HCT116 (cell line): ENCODE measurements at regions not wholly inside any gene's neighbourhood (a gene's known extent, or its start where the extent isn't known, plus 50 kb on each side); places are given as distances from the start of the nearest gene placed in this dataset.

ENCODE experiments used
- EGR1 ChIP-seq: IDR thresholded peaks from 2 replicates; pipeline ENCODE4 v1.6.1; 2012; ENCODE audit warnings: low read depth
- EZH2 ChIP-seq: fragments of 200-600 bp; sonication (generic); IDR thresholded peaks from 2 replicates; pipeline ENCODE4 v1.6.1; 2017; ENCODE audit warnings: antibody characterized with exemption, mixed run types
- POLR2A ChIP-seq: IDR thresholded peaks from 2 replicates; pipeline ENCODE4 v1.7.0; 2011; ENCODE audit warnings: borderline replicate concordance; ENCODE audit not compliant: insufficient read depth, insufficient read length; ENCODE audit errors: extremely low read depth
- POLR2AphosphoS5 ChIP-seq: IDR thresholded peaks from 2 replicates; pipeline ENCODE4 v1.6.1; 2011; ENCODE audit warnings: mild to moderate bottlenecking, low read depth, low read length, moderate library complexity
- RAD21 ChIP-seq: IDR thresholded peaks from 2 replicates; pipeline ENCODE4 v1.6.1; 2012; ENCODE audit warnings: low read depth, mild to moderate bottlenecking
- SIN3A ChIP-seq: IDR thresholded peaks from 2 replicates; pipeline ENCODE4 v1.6.1; 2012; ENCODE audit warnings: low read depth
- SP1 ChIP-seq: IDR thresholded peaks from 2 replicates; pipeline ENCODE4 v1.6.1; 2012; ENCODE audit warnings: low read depth
- ZFX ChIP-seq: fragments of 450-650 bp; IDR thresholded peaks from 2 replicates; pipeline ENCODE4 v1.6.1; 2017
- TF ChIP-seq, protein P1 (sequence below): IDR thresholded peaks from 2 replicates; pipeline ENCODE4 v1.6.1; 2011; ENCODE audit warnings: mild to moderate bottlenecking, low read length, moderate library complexity; ENCODE audit not compliant: insufficient replicate concordance; ENCODE audit errors: extremely low read depth
- TF ChIP-seq, protein P2 (sequence below), 3 experiments: fragments of 200-600 bp in 1 of 3; sonication (generic) in 1 of 3; IDR thresholded peaks in 2 of 3; conservative IDR thresholded peaks in 1 of 3; 2 replicates each; pipeline ENCODE4 v1.5.1; 2012 to 2017; ENCODE audit warnings: low read depth in 2 of 3, low read length in 2 of 3, antibody characterized with exemption in 1 of 3, borderline replicate concordance in 1 of 3, control low read depth in 1 of 3, mild to moderate bottlenecking in 1 of 3, mixed read lengths in 1 of 3, mixed run types in 1 of 3, moderate library complexity in 1 of 3; ENCODE audit not compliant: insufficient read depth in 1 of 3
- TF ChIP-seq, protein P3 (sequence below): IDR thresholded peaks from 2 replicates; pipeline ENCODE4 v1.6.1; 2012; ENCODE audit warnings: low read depth
- TF ChIP-seq, protein P4 (sequence below): IDR thresholded peaks from 2 replicates; pipeline ENCODE4 v1.6.1; 2012
- TF ChIP-seq, protein P5 (sequence below): IDR thresholded peaks from 2 replicates; pipeline ENCODE4 v1.6.1; 2012

DNA sequence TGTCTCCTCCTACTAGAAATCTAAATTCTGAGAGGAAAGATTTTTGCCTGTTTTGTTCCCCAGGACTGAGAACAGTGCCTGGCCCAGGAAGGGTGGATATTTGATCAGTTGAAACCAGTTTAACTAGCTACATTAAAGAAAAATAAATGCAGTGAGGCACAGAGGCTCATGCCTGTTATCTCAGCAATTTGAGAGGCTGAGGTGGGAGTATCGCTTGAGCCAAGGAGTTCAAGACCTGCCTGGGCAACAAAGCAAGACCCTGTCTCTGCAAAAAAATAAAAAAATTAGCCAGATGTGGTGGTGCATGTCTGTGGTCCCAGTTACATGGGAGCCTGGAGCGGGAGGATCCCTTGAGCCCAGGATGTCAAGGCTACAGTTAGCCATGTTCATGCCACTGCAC, 104.8 kb upstream of the CPEB4 start:
- TF ChIP-seq SP1 (no peak), POLR2A (no peak), ZFX (no peak), POLR2AphosphoS5 (no peak), EZH2 (no peak), SIN3A (no peak), RAD21 (no peak), EGR1 (no peak)
- TF ChIP-seq, protein P1, sequence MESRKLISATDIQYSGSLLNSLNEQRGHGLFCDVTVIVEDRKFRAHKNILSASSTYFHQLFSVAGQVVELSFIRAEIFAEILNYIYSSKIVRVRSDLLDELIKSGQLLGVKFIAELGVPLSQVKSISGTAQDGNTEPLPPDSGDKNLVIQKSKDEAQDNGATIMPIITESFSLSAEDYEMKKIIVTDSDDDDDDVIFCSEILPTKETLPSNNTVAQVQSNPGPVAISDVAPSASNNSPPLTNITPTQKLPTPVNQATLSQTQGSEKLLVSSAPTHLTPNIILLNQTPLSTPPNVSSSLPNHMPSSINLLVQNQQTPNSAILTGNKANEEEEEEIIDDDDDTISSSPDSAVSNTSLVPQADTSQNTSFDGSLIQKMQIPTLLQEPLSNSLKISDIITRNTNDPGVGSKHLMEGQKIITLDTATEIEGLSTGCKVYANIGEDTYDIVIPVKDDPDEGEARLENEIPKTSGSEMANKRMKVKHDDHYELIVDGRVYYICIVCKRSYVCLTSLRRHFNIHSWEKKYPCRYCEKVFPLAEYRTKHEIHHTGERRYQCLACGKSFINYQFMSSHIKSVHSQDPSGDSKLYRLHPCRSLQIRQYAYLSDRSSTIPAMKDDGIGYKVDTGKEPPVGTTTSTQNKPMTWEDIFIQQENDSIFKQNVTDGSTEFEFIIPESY, result no peak
- TF ChIP-seq, protein P2, sequence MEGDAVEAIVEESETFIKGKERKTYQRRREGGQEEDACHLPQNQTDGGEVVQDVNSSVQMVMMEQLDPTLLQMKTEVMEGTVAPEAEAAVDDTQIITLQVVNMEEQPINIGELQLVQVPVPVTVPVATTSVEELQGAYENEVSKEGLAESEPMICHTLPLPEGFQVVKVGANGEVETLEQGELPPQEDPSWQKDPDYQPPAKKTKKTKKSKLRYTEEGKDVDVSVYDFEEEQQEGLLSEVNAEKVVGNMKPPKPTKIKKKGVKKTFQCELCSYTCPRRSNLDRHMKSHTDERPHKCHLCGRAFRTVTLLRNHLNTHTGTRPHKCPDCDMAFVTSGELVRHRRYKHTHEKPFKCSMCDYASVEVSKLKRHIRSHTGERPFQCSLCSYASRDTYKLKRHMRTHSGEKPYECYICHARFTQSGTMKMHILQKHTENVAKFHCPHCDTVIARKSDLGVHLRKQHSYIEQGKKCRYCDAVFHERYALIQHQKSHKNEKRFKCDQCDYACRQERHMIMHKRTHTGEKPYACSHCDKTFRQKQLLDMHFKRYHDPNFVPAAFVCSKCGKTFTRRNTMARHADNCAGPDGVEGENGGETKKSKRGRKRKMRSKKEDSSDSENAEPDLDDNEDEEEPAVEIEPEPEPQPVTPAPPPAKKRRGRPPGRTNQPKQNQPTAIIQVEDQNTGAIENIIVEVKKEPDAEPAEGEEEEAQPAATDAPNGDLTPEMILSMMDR (IDR thresholded peaks at IDR 0.05 in 2 of 3, conservative IDR thresholded peaks at IDR 0.05 in 1 of 3; ENCODE audit: borderline replicate concordance in 1 of 3, insufficient read depth in 1 of 3, low read depth in 2 of 3, low read length in 2 of 3), result no peak
- TF ChIP-seq, protein P3, sequence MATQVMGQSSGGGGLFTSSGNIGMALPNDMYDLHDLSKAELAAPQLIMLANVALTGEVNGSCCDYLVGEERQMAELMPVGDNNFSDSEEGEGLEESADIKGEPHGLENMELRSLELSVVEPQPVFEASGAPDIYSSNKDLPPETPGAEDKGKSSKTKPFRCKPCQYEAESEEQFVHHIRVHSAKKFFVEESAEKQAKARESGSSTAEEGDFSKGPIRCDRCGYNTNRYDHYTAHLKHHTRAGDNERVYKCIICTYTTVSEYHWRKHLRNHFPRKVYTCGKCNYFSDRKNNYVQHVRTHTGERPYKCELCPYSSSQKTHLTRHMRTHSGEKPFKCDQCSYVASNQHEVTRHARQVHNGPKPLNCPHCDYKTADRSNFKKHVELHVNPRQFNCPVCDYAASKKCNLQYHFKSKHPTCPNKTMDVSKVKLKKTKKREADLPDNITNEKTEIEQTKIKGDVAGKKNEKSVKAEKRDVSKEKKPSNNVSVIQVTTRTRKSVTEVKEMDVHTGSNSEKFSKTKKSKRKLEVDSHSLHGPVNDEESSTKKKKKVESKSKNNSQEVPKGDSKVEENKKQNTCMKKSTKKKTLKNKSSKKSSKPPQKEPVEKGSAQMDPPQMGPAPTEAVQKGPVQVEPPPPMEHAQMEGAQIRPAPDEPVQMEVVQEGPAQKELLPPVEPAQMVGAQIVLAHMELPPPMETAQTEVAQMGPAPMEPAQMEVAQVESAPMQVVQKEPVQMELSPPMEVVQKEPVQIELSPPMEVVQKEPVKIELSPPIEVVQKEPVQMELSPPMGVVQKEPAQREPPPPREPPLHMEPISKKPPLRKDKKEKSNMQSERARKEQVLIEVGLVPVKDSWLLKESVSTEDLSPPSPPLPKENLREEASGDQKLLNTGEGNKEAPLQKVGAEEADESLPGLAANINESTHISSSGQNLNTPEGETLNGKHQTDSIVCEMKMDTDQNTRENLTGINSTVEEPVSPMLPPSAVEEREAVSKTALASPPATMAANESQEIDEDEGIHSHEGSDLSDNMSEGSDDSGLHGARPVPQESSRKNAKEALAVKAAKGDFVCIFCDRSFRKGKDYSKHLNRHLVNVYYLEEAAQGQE, result no peak
- TF ChIP-seq, protein P4, sequence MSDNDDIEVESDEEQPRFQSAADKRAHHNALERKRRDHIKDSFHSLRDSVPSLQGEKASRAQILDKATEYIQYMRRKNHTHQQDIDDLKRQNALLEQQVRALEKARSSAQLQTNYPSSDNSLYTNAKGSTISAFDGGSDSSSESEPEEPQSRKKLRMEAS, result no peak
- TF ChIP-seq, protein P5, sequence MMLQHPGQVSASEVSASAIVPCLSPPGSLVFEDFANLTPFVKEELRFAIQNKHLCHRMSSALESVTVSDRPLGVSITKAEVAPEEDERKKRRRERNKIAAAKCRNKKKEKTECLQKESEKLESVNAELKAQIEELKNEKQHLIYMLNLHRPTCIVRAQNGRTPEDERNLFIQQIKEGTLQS, result no peak
